ENCODE measurements at regions not wholly inside any gene's neighbourhood (a gene's known extent, or its start where the extent isn't known, plus 50 kb on each side); places are given as distances from the start of the nearest gene placed in this dataset.

- no peak for TF ChIP-seq CTCF (IDR thresholded peaks at IDR 0.05; ENCODE audit: low read depth, low read length, poor library complexity, severe bottlenecking)
- TF ChIP-seq EZH2phosphoT487 (IDR thresholded peaks at IDR 0.05; ENCODE audit: borderline replicate concordance, low read length): no peak
These were observed 229.7 kb upstream of the NCAM1 start for GRCh38 chr11:112731538-112731937.

Measured in DOHH2 (cell line).